DND-41 (cell line): ENCODE measurements at regions not wholly inside any gene's neighbourhood (a gene's known extent, or its start where the extent isn't known, plus 50 kb on each side); places are given as distances from the start of the nearest gene placed in this dataset.
"Not testable (repeated sequence)": the region's sequence is repeated elsewhere in the genome, so short reads cannot be mapped to it uniquely, and the experiment has no call there.

Source experiments
- ATAC-seq: fragments of 200-7000 bp; cut with Tn5 transposase; 3 replicates; pipeline ENCODE4 v1.9.1; 2021; ENCODE audit warnings: low read depth; ENCODE audit not compliant: insufficient read depth
- DNase-seq: peaks from one replicate; pipeline ENCODE4 v3.0.0-alpha.2; 2020
- H2AFZ ChIP-seq: 2 replicates; pipeline ENCODE4 v1.6.0; 2012; ENCODE audit warnings: low read depth, low read length
- H3K27ac ChIP-seq: 2 replicates; pipeline ENCODE4 v1.5.1; 2012; ENCODE audit warnings: low read length, inconsistent platforms
- H3K27me3 ChIP-seq: fragments of 200-600 bp; sonication (generic); 2 replicates; pipeline ENCODE4 v1.6.0; 2012; ENCODE audit warnings: low read length, mild to moderate bottlenecking, inconsistent platforms; ENCODE audit not compliant: insufficient read depth, poor library complexity
- H3K36me3 ChIP-seq: 2 replicates; pipeline ENCODE4 v1.5.1; 2012; ENCODE audit warnings: low read length, inconsistent platforms; ENCODE audit not compliant: insufficient read depth
- H3K4me1 ChIP-seq: 2 replicates; pipeline ENCODE4 v1.5.1; 2012; ENCODE audit warnings: mild to moderate bottlenecking, low read length; ENCODE audit not compliant: insufficient read depth
- H3K4me2 ChIP-seq: 2 replicates; pipeline ENCODE4 v1.6.0; 2012; ENCODE audit warnings: mild to moderate bottlenecking, moderate library complexity, low read length, inconsistent platforms; ENCODE audit not compliant: insufficient read depth
- H3K4me3 ChIP-seq, 2 experiments: fragments of 200-600 bp in 1 of 2; shearing (Covaris generic) in 1 of 2; 2 replicates each; pipeline ENCODE4 v1.5.1; 2012 to 2016; ENCODE audit warnings: inconsistent platforms in 2 of 2, low read length in 2 of 2, mild to moderate bottlenecking in 2 of 2, low read depth in 1 of 2, moderate library complexity in 1 of 2
- H3K79me2 ChIP-seq: 2 replicates; pipeline ENCODE4 v1.6.0; 2012; ENCODE audit warnings: low read length, inconsistent platforms; ENCODE audit not compliant: insufficient read depth
- H3K9ac ChIP-seq: 2 replicates; pipeline ENCODE4 v1.6.0; 2012; ENCODE audit warnings: low read depth, mild to moderate bottlenecking, inconsistent platforms, low read length, moderate library complexity
- H3K9me3 ChIP-seq: 2 replicates; pipeline ENCODE4 v1.5.1; 2012; ENCODE audit warnings: low read length, moderate library complexity, mild to moderate bottlenecking, inconsistent platforms; ENCODE audit not compliant: insufficient read depth, severe bottlenecking
- H4K20me1 ChIP-seq: 2 replicates; pipeline ENCODE4 v1.6.0; 2012; ENCODE audit warnings: low read length; ENCODE audit not compliant: insufficient read depth
- EZH2 ChIP-seq: IDR thresholded peaks from 3 replicates; pipeline ENCODE4 v1.6.1; 2012; ENCODE audit warnings: borderline replicate concordance, low read depth, mild to moderate bottlenecking, moderate library complexity, low read length, inconsistent platforms; ENCODE audit not compliant: severe bottlenecking
- TF ChIP-seq, protein P1 (sequence below): IDR thresholded peaks from 2 replicates; pipeline ENCODE4 v1.5.1; 2012; ENCODE audit warnings: borderline replicate concordance, low read length, moderate library complexity, mild to moderate bottlenecking; ENCODE audit not compliant: poor library complexity, severe bottlenecking; ENCODE audit errors: extremely low read depth

- Histone ChIP-seq H3K79me2 (no peaks in the 10 kb centered on the region), H3K27me3 (no peaks in the 10 kb centered on the region), H3K27ac (no peak overlapping the region), H4K20me1 (no peaks in the 10 kb centered on the region), H3K4me2 (no peak overlapping the region), H3K4me3 (no peak overlapping the region), H3K4me1 (no peaks in the 10 kb centered on the region), H2AFZ (no peak overlapping the region), H3K9ac (no peak overlapping the region), H3K9me3 (no peaks in the 10 kb centered on the region), H3K36me3 (no peaks in the 10 kb centered on the region)
- TF ChIP-seq EZH2: no peak
- TF ChIP-seq, protein P1, sequence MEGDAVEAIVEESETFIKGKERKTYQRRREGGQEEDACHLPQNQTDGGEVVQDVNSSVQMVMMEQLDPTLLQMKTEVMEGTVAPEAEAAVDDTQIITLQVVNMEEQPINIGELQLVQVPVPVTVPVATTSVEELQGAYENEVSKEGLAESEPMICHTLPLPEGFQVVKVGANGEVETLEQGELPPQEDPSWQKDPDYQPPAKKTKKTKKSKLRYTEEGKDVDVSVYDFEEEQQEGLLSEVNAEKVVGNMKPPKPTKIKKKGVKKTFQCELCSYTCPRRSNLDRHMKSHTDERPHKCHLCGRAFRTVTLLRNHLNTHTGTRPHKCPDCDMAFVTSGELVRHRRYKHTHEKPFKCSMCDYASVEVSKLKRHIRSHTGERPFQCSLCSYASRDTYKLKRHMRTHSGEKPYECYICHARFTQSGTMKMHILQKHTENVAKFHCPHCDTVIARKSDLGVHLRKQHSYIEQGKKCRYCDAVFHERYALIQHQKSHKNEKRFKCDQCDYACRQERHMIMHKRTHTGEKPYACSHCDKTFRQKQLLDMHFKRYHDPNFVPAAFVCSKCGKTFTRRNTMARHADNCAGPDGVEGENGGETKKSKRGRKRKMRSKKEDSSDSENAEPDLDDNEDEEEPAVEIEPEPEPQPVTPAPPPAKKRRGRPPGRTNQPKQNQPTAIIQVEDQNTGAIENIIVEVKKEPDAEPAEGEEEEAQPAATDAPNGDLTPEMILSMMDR: no peak
- DNase-seq (no peak), ATAC-seq (no peak)
Observed at GRCh38 chr5:38135486-38136039, 122.8 kb upstream of the EGFLAM start.

GRCh38 chr5:38134810-38135209 is 123.5 kb upstream of the EGFLAM start:
- H3K9me3 ChIP-seq: no peaks in the 10 kb centered on the region
- TF ChIP-seq EZH2: no peak
- TF ChIP-seq, protein P1: no peak
- H3K4me2 ChIP-seq: no peak overlapping the region
- H4K20me1 ChIP-seq: no peaks in the 10 kb centered on the region
- no peak for ATAC-seq
- DNase-seq: no peak
- H3K27me3 ChIP-seq: no peaks in the 10 kb centered on the region
- no peaks in the 10 kb centered on the region for H3K79me2 ChIP-seq
- no peak overlapping the region for H3K27ac ChIP-seq
- no peak overlapping the region for H3K9ac ChIP-seq
- H2AFZ ChIP-seq: no peak overlapping the region
- H3K36me3 ChIP-seq: no peaks in the 10 kb centered on the region
- H3K4me1 ChIP-seq: no peaks in the 10 kb centered on the region
- no peak overlapping the region for H3K4me3 ChIP-seq

DNA sequence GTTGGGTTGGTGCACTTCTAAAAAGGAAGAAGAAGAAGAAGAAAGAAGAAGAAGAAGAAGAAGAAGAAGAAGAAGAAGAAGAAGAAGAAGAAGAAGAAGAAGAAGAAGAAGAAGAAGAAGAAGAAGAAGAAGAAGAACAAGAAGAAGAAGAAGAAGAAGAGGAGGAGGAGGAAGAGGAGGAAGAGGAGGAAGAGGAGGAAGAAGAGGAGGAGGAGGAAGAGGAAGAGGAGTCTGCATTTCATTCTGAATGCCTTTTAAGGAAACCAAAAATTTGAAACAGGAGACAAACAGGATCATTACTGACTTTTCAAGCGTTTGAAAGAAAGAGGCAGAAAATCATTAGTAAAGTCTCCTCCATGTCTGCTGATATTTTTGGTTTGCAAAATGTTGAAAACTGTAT is 124.1 kb upstream of the EGFLAM start:
- not testable (repeated sequence) for H3K9me3 ChIP-seq, H2AFZ ChIP-seq, H3K4me3 ChIP-seq, H3K4me1 ChIP-seq, H3K36me3 ChIP-seq, H3K27me3 ChIP-seq, DNase-seq, H3K27ac ChIP-seq, H3K79me2 ChIP-seq, H3K4me2 ChIP-seq, H3K9ac ChIP-seq, ATAC-seq, H4K20me1 ChIP-seq

DNA sequence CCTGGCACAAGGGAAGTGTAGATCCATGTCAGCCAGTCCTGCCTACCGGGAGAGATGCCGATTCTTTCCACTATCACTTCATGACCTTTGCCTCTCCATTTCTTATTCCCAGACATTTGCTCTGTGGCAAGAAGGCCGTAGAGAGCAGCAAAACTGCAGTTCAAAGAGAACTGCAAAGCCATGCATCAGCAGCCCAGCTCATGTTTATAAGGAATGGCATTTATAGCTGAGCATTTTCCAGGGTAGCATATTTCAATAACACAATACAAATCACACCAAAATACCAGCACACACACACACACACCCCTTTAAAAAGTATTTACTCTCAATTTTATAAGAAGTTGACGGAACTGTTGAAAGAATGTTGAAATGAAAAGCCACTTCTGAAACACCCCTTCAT is 126.7 kb upstream of the EGFLAM start:
- DNase-seq (no peak), ATAC-seq (no peak)
- Histone ChIP-seq H3K27ac (no peak overlapping the region), H3K4me3 (no peak overlapping the region), H4K20me1 (no peaks in the 10 kb centered on the region), H2AFZ (no peak overlapping the region), H3K9me3 (no peaks in the 10 kb centered on the region), H3K4me1 (no peaks in the 10 kb centered on the region), H3K27me3 (no peaks in the 10 kb centered on the region), H3K79me2 (no peaks in the 10 kb centered on the region), H3K9ac (no peak overlapping the region), H3K36me3 (no peaks in the 10 kb centered on the region), H3K4me2 (no peak overlapping the region)
- TF ChIP-seq, protein P1: no peak
- TF ChIP-seq EZH2: no peak
